H9 (cell line): ENCODE measurements at regions not wholly inside any gene's neighbourhood (a gene's known extent, or its start where the extent isn't known, plus 50 kb on each side); places are given as distances from the start of the nearest gene placed in this dataset.

Experiments
- DNase-seq: peaks from one replicate; pipeline ENCODE4 v3.0.0-alpha.2; 2017
- H2AFZ ChIP-seq: one replicate; pipeline ENCODE4 v1.6.1; 2013; ENCODE audit warnings: mild to moderate bottlenecking, low read length, control low read depth, moderate library complexity
- H2AK5ac ChIP-seq: 2 replicates; pipeline ENCODE4 v1.6.1; 2013; ENCODE audit warnings: low read length, control low read depth, mixed read lengths; ENCODE audit not compliant: insufficient read length
- H2BK120ac ChIP-seq: one replicate; pipeline ENCODE4 v1.6.1; 2013; ENCODE audit warnings: low read depth, mild to moderate bottlenecking, low read length, control low read depth, inconsistent platforms; ENCODE audit not compliant: poor library complexity, severe bottlenecking
- H2BK12ac ChIP-seq: 2 replicates; pipeline ENCODE4 v1.6.1; 2013; ENCODE audit warnings: low read length, control low read depth, mixed read lengths, low read depth; ENCODE audit not compliant: insufficient read length
- H2BK15ac ChIP-seq: 2 replicates; pipeline ENCODE4 v1.6.1; 2013; ENCODE audit warnings: low read depth, low read length, control low read depth
- H2BK20ac ChIP-seq: one replicate; pipeline ENCODE4 v1.6.1; 2013; ENCODE audit warnings: low read depth, mild to moderate bottlenecking, low read length, control low read depth, inconsistent platforms; ENCODE audit not compliant: poor library complexity, severe bottlenecking
- H2BK5ac ChIP-seq: 2 replicates; pipeline ENCODE4 v1.6.1; 2013; ENCODE audit warnings: low read length, control low read depth, mixed read lengths; ENCODE audit not compliant: insufficient read length
- H3K14ac ChIP-seq: 2 replicates; pipeline ENCODE4 v1.6.1; 2013; ENCODE audit warnings: low read length, control low read depth; ENCODE audit not compliant: insufficient read depth
- H3K18ac ChIP-seq: 2 replicates; pipeline ENCODE4 v1.6.1; 2013; ENCODE audit warnings: low read depth, mild to moderate bottlenecking, mixed read lengths, low read length, control low read depth; ENCODE audit not compliant: insufficient read length
- H3K23ac ChIP-seq: 2 replicates; pipeline ENCODE4 v1.6.1; 2013; ENCODE audit warnings: low read length, control low read depth, mixed read lengths, low read depth; ENCODE audit not compliant: insufficient read length
- H3K23me2 ChIP-seq: 2 replicates; pipeline ENCODE4 v1.6.1; 2013; ENCODE audit warnings: low read depth, mild to moderate bottlenecking, mixed read lengths, low read length, control low read depth; ENCODE audit not compliant: insufficient read length, poor library complexity, severe bottlenecking
- H3K27ac ChIP-seq: 2 replicates; pipeline ENCODE4 v1.5.1; 2013; ENCODE audit warnings: low read length, control low read depth, mixed read lengths, low read depth; ENCODE audit not compliant: insufficient read length
- H3K27me3 ChIP-seq: 2 replicates; pipeline ENCODE4 v1.6.1; 2013; ENCODE audit warnings: low read length, control low read depth, inconsistent platforms; ENCODE audit not compliant: insufficient read depth
- H3K4ac ChIP-seq: 2 replicates; pipeline ENCODE4 v1.6.1; 2013; ENCODE audit warnings: low read depth, mild to moderate bottlenecking, control low read depth, inconsistent platforms, low read length, moderate library complexity
- H3K4me1 ChIP-seq: 2 replicates; pipeline ENCODE4 v1.6.1; 2013; ENCODE audit warnings: low read length, control low read depth, inconsistent platforms; ENCODE audit not compliant: insufficient read depth
- H3K4me2 ChIP-seq: 2 replicates; pipeline ENCODE4 v1.6.1; 2013; ENCODE audit warnings: low read length, control low read depth, mixed read lengths; ENCODE audit not compliant: insufficient read length, insufficient read depth
- H3K56ac ChIP-seq: 2 replicates; pipeline ENCODE4 v1.6.1; 2013; ENCODE audit warnings: low read depth, mild to moderate bottlenecking, mixed read lengths, low read length, control low read depth; ENCODE audit not compliant: insufficient read length
- H3K79me1 ChIP-seq: 2 replicates; pipeline ENCODE4 v1.6.1; 2013; ENCODE audit warnings: low read depth, mild to moderate bottlenecking, moderate library complexity, low read length, control low read depth, inconsistent platforms; ENCODE audit not compliant: insufficient read depth, poor library complexity, severe bottlenecking
- H3K79me2 ChIP-seq: 2 replicates; pipeline ENCODE4 v1.6.1; 2013; ENCODE audit warnings: low read length, control low read depth, inconsistent platforms; ENCODE audit not compliant: insufficient read depth
- H3K9ac ChIP-seq: 2 replicates; pipeline ENCODE4 v1.6.1; 2013; ENCODE audit warnings: low read length, control low read depth, mixed read lengths; ENCODE audit not compliant: insufficient read length; ENCODE audit errors: extremely low read depth
- H3K9me3 ChIP-seq: one replicate; pipeline ENCODE4 v1.6.1; 2013; ENCODE audit warnings: low read depth, low read length, inconsistent platforms; ENCODE audit not compliant: control insufficient read depth
- H3T11ph ChIP-seq: one replicate; pipeline ENCODE4 v1.6.1; 2013; ENCODE audit warnings: mild to moderate bottlenecking, low read length, control low read depth, inconsistent platforms
- H4K20me1 ChIP-seq: one replicate; pipeline ENCODE4 v1.6.1; 2013; ENCODE audit not compliant: control insufficient read depth, insufficient read length, insufficient read depth
- H4K5ac ChIP-seq: 2 replicates; pipeline ENCODE4 v1.6.1; 2013; ENCODE audit warnings: low read depth, mild to moderate bottlenecking, mixed read lengths, low read length, control low read depth; ENCODE audit not compliant: insufficient read length
- H4K8ac ChIP-seq: replicated peaks from 2 replicates; pipeline ENCODE4 v1.6.1; 2013; ENCODE audit warnings: low read length, control low read depth, mixed read lengths, low read depth; ENCODE audit not compliant: insufficient read length
- H4K91ac ChIP-seq: 2 replicates; pipeline ENCODE4 v1.6.1; 2013; ENCODE audit warnings: low read depth, mild to moderate bottlenecking, moderate library complexity, mixed read lengths, low read length, control low read depth; ENCODE audit not compliant: insufficient read length
- H3K27ac Mint-ChIP-seq, 3 experiments: 2 replicates in 2 of 3; 3 replicates in 1 of 3; pipeline ENCODE4 v1.8.0; 2020 to 2021; ENCODE audit warnings: mixed read lengths in 3 of 3, mild to moderate bottlenecking in 1 of 3, moderate library complexity in 1 of 3
- H3K27me3 Mint-ChIP-seq: 2 replicates; pipeline ENCODE4 v1.8.0; 2021; ENCODE audit warnings: low read depth, mild to moderate bottlenecking, moderate library complexity, mixed read lengths
- H3K36me3 Mint-ChIP-seq, 3 experiments: 2 replicates in 2 of 3; 3 replicates in 1 of 3; pipeline ENCODE4 v1.8.0; 2020 to 2021; ENCODE audit warnings: low read depth in 3 of 3, mixed read lengths in 3 of 3; ENCODE audit not compliant: insufficient read depth in 1 of 3
- H3K4me1 Mint-ChIP-seq, 2 experiments: 2 replicates each; pipeline ENCODE4 v1.8.0; 2020; ENCODE audit warnings: mixed read lengths in 2 of 2
- H3K4me3 Mint-ChIP-seq, 2 experiments: 2 replicates in 1 of 2; 3 replicates in 1 of 2; pipeline ENCODE4 v1.8.0; 2020 to 2021; ENCODE audit warnings: mild to moderate bottlenecking in 2 of 2, mixed read lengths in 2 of 2, moderate library complexity in 1 of 2
- H3K9me3 Mint-ChIP-seq, 2 experiments: 2 replicates in 1 of 2; 3 replicates in 1 of 2; pipeline ENCODE4 v1.8.0; 2020; ENCODE audit warnings: mild to moderate bottlenecking in 2 of 2, mixed read lengths in 2 of 2, moderate library complexity in 1 of 2
- CTCF ChIP-seq: fragments of 200-600 bp; sonication (generic); conservative IDR thresholded peaks from 3 replicates; pipeline ENCODE4 v1.8.0; 2021; ENCODE audit warnings: antibody characterized with exemption, mild to moderate bottlenecking
- WGBS: extraction: QIAGEN DNeasy Blood & Tissue Kit; methylation state at CpG from one replicate; pipeline ENCODE4 v1.1.7; 2013; ENCODE audit warnings: missing lambda C conversion rate, low lambda C conversion rate, mixed read lengths; ENCODE audit not compliant: insufficient read length; ENCODE audit errors: extremely low coverage; 5-methylcytosine and 5-hydroxymethylcytosine counted together

GRCh38 chr2:2688254-2688653, 357.2 kb upstream of the MYT1L start:
- Histone ChIP-seq H3K4me1 (no peaks in the 10 kb centered on the region; the same call in 1 of the 2 replicates), H2BK12ac (no peak overlapping the region), H4K91ac (no peak overlapping the region), H2BK15ac (no peak overlapping the region), H3K56ac (no peak overlapping the region), H2BK20ac (no peak overlapping the region), H2BK120ac (no peak overlapping the region), H3K27ac (no peak overlapping the region), H3K18ac (no peak overlapping the region), H4K5ac (no peak overlapping the region), H2AFZ (no peak overlapping the region), H3K79me1 (no peaks in the 10 kb centered on the region), H3K4ac (no peak overlapping the region), H3K23me2 (no peaks in the 10 kb centered on the region), H3K79me2 (no peaks in the 10 kb centered on the region), H2AK5ac (no peak overlapping the region), H3K4me2 (no peak overlapping the region), H3K9ac (no peak overlapping the region), H3K27me3 (no peaks in the 10 kb centered on the region), H3K9me3 (no peaks in the 10 kb centered on the region), H2BK5ac (no peak overlapping the region), H4K20me1 (no peaks in the 10 kb centered on the region), H4K8ac (no peak overlapping the region), H3T11ph (no peak overlapping the region), H3K14ac (no peak overlapping the region), H3K23ac (no peak overlapping the region)
- Mint-ChIP-seq H3K36me3 (no peaks in the 10 kb centered on the region), H3K9me3 (peaks cover 0 to 3% of the 10 kb centered on the region in 2 experiments; a peak in 2 of 5 replicates), H3K4me3 (no peak overlapping the region), H3K27me3 (peaks cover 13% of the 10 kb centered on the region), H3K27ac (no peak overlapping the region), H3K4me1 (peaks cover 3 to 17% of the 10 kb centered on the region in 2 experiments)
- TF ChIP-seq CTCF: no peak
- no CpG with 5 or more reads among the region's 6 CpGs for WGBS
- DNase-seq: no peak
